ENCODE measurements at regions not wholly inside any gene's neighbourhood (a gene's known extent, or its start where the extent isn't known, plus 50 kb on each side); places are given as distances from the start of the nearest gene placed in this dataset.

GRCh38 chr2:150627526-150627925 lies 140.1 kb upstream of the RND3 start:
- TF ChIP-seq CTCF (IDR thresholded peaks at IDR 0.05) (no peak), POLR2A (IDR thresholded peaks at IDR 0.05) (no peak)

All from testis (tissue), 2 donors.